ENCODE measurements at regions not wholly inside any gene's neighbourhood (a gene's known extent, or its start where the extent isn't known, plus 50 kb on each side); places are given as distances from the start of the nearest gene placed in this dataset.

DNA sequence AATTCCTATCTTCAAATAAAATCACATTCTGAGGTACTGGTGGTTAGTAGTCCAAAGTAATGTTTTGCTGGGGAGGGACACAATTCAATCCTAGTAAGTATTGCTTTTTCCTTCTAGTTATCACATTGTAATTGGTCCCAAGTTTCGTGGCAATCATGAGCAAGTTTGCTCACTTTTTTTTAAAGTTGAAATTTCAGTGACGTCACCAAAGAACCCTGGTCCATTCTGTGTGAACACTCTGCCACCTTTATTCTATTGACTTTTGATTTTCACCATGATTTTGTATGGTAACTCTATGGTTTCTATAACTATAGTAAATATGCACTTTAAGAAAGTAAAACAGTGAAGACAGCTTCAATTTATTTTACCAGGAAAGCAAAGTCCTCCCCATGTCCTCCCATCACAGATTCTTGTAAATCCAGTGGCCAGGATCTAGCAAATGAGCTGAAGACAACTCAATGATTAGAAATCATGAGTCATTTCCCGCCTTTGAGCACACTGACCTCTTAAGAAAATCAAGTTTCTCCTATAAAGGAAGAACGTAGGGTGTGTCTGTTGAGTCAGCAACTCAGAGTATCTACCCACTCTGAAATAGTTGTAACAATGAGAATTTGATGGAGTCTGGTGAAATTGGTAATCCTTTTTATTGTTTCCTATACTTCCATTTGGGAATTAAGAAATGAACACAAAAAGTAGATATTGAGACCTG lies 1306.6 kb upstream of the PABPC4L start:
- TF ChIP-seq POLR2A (IDR thresholded peaks at IDR 0.05) = no peak
- TF ChIP-seq, protein P1, sequence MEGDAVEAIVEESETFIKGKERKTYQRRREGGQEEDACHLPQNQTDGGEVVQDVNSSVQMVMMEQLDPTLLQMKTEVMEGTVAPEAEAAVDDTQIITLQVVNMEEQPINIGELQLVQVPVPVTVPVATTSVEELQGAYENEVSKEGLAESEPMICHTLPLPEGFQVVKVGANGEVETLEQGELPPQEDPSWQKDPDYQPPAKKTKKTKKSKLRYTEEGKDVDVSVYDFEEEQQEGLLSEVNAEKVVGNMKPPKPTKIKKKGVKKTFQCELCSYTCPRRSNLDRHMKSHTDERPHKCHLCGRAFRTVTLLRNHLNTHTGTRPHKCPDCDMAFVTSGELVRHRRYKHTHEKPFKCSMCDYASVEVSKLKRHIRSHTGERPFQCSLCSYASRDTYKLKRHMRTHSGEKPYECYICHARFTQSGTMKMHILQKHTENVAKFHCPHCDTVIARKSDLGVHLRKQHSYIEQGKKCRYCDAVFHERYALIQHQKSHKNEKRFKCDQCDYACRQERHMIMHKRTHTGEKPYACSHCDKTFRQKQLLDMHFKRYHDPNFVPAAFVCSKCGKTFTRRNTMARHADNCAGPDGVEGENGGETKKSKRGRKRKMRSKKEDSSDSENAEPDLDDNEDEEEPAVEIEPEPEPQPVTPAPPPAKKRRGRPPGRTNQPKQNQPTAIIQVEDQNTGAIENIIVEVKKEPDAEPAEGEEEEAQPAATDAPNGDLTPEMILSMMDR (IDR thresholded peaks at IDR 0.05) = no peak

Data from upper lobe of left lung (tissue), 4 donors.